GM12865 (cell line): ENCODE measurements at regions not wholly inside any gene's neighbourhood (a gene's known extent, or its start where the extent isn't known, plus 50 kb on each side); places are given as distances from the start of the nearest gene placed in this dataset.

ENCODE experiments used
- DNase-seq: peaks from one replicate; pipeline ENCODE4 v3.0.0; 2010; ENCODE audit warnings: low read depth
- H3K4me3 ChIP-seq: 2 replicates; pipeline ENCODE4 v1.5.1; 2011; ENCODE audit warnings: mild to moderate bottlenecking, low read depth, low read length, control low read depth
- CTCF ChIP-seq: IDR thresholded peaks from 2 replicates; pipeline ENCODE4 v1.5.1; 2011; ENCODE audit warnings: low read length, control low read depth, low read depth, inconsistent platforms; ENCODE audit not compliant: insufficient read depth; ENCODE audit errors: missing control alignments

- no peak for DNase-seq
- TF ChIP-seq CTCF: no peak
- no peak overlapping the region for H3K4me3 ChIP-seq
These were observed 148.0 kb upstream of the KCTD1 start for GRCh38 chr18:26696308-26696707.

- H3K4me3 ChIP-seq: no peak overlapping the region
- TF ChIP-seq CTCF: no peak
- DNase-seq: no peak
These were observed 141.0 kb upstream of the KCTD1 start for GRCh38 chr18:26689226-26689879.

DNA sequence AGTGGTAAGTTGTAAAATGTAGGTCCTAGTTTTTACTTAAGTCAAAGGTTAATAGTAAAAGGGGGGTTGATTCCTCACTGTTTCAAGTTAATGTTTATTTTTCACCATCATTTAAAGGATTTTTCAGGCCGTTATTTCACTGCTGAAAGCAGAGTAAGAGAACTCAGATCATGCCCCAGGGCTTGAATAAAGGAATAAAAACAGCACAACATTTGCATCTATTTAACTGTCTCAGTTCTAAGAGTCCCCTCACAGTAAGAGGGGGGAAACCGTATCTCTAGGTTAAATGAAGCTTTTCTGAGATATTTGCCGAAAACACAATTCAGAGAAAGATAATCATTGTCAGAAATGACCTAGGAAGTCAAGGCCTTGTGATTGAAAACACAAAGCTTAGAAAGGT, 138.2 kb upstream of the KCTD1 start:
- TF ChIP-seq CTCF: no peak
- DNase-seq: no peak
- no peak overlapping the region for H3K4me3 ChIP-seq

DNA sequence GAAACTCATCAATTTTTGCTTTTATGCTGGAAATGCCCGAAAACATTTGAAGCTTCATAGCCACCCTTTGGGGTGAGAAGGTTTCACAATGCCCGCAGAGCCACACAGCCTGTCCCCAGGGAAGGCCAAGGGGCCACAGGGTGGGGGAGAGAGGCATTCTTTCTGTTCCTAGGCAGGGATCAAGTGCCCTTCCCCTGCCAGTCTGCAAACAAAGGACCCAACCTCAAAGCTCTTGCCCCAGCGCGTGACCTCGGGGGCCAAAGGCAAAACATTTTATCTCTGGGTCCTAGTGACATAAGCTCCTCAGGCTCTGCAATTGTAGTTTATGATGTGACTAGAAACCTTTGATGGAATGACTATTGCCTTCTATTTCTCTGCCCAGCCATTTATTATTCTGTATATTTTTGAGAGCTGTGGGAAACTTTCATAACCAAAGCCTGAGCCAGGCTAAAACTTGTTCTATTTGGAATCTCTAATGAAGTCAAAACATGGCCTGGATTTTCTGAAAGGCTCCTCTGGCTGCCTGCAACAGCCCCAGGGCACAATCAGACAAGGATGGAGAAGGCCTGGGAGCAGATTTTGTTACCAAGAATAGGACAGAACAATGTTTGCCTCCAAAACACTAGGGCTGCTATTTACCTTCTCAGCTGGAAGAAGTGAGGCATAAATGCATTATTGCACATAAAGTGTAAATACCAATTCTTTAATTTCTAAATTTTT, 137.2 kb upstream of the KCTD1 start:
- TF ChIP-seq CTCF: no peak
- H3K4me3 ChIP-seq: no peak overlapping the region
- DNase-seq: no peak

- no peak for TF ChIP-seq CTCF
- no peak overlapping the region for H3K4me3 ChIP-seq
- DNase-seq: no peak
These were observed 129.6 kb upstream of the KCTD1 start for GRCh38 chr18:26677957-26678356.

DNA sequence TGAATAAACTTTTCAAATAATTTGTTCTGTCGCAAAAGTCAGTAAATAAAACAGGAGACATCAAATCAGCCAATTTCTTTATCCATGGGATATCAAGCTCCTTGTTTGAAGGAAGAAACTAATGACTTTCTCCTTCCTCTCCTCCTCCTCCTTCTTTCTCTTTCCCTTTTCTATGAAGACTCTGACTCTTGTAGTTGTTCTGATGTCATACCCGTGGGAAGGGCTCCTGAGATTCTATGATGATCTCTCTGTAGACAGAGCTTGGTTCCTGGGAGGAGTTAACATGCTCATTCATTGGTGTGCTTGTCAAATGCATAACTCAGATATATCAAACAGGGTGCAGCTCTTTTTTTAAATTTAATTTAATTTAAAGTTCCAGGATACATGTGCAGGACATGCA, 118.7 kb upstream of the KCTD1 start:
- DNase-seq: no peak
- no peak overlapping the region for H3K4me3 ChIP-seq

More for the DNA sequence above, 118.7 kb upstream of the KCTD1 start:
- TF ChIP-seq CTCF: no peak
